Testis (tissue), 2 donors: ENCODE measurements at regions not wholly inside any gene's neighbourhood (a gene's known extent, or its start where the extent isn't known, plus 50 kb on each side); places are given as distances from the start of the nearest gene placed in this dataset.

ENCODE experiments used
- POLR2A ChIP-seq: fragments of 450-650 bp; IDR thresholded peaks from one replicate; pipeline ENCODE4 v1.6.1; 2017; ENCODE audit warnings: antibody characterized with exemption, mild to moderate bottlenecking, moderate library complexity
- TF ChIP-seq, protein P1 (sequence below), 3 experiments: fragments of 450-650 bp in 2 of 3; fragments of 200-600 bp in 1 of 3; sonication (generic) in 1 of 3; IDR thresholded peaks; one replicate each; pipeline ENCODE4 v1.5.1; 2016 to 2019; ENCODE audit warnings: antibody characterized with exemption in 3 of 3, mild to moderate bottlenecking in 2 of 3, moderate library complexity in 1 of 3

DNA sequence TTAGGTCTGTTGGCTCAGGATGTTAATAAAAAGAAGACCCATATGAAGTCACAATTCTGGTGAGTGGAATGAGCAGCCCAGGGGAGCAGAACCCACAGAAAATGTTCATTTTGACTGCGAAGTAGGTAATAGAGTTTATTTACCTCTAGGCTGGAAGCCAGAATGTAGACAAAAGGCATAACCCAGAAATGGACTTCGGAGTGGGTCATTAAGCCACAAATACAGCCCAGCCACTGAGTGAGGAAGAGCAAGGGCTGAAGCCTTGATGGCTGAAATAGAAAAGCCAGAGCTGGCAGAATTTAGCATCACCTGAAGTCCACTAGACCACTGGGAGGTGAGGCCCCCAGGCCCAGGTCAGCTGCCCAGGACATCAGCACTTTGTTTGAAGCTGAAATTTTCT, 168.0 kb downstream of the NXNL2 start:
- TF ChIP-seq, protein P1, sequence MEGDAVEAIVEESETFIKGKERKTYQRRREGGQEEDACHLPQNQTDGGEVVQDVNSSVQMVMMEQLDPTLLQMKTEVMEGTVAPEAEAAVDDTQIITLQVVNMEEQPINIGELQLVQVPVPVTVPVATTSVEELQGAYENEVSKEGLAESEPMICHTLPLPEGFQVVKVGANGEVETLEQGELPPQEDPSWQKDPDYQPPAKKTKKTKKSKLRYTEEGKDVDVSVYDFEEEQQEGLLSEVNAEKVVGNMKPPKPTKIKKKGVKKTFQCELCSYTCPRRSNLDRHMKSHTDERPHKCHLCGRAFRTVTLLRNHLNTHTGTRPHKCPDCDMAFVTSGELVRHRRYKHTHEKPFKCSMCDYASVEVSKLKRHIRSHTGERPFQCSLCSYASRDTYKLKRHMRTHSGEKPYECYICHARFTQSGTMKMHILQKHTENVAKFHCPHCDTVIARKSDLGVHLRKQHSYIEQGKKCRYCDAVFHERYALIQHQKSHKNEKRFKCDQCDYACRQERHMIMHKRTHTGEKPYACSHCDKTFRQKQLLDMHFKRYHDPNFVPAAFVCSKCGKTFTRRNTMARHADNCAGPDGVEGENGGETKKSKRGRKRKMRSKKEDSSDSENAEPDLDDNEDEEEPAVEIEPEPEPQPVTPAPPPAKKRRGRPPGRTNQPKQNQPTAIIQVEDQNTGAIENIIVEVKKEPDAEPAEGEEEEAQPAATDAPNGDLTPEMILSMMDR (IDR thresholded peaks at IDR 0.05), result no peak
- TF ChIP-seq POLR2A, result no peak
